HEK293 (cell line): ENCODE measurements at regions not wholly inside any gene's neighbourhood (a gene's known extent, or its start where the extent isn't known, plus 50 kb on each side); places are given as distances from the start of the nearest gene placed in this dataset.

Source experiments
- CTCF ChIA-PET: fragments of 350-600 bp; formaldehyde crosslinking; extraction: SDS; loops from one replicate; lab custom pipeline; 2021; ENCODE audit warnings: antibody characterized with exemption; lab: Yijun Ruan, JAX
- POLR2A ChIA-PET: fragments of 300-600 bp; formaldehyde crosslinking; extraction: SDS; loops from one replicate; lab custom pipeline; 2020; ENCODE audit warnings: antibody characterized with exemption, inconsistent platforms; lab: Yijun Ruan, JAX
- H3K27ac ChIP-seq: fragments of 200-500 bp; sonication (Bioruptor generic); 2 replicates; pipeline ENCODE4 v1.5.1; 2014; ENCODE audit warnings: low read depth, low read length, control low read depth, inconsistent platforms; ENCODE audit errors: extremely low read depth
- H3K36me3 ChIP-seq, 2 experiments: fragments of 200-500 bp in 1 of 2; sonication (Bioruptor generic) in 1 of 2; 1 replicate in 1 of 2; 2 replicates in 1 of 2; pipeline ENCODE4 v1.5.1; 2014 to 2017; ENCODE audit warnings: inconsistent platforms in 2 of 2, low read length in 2 of 2; ENCODE audit not compliant: control insufficient read depth in 2 of 2, insufficient read depth in 1 of 2
- H3K4me1 ChIP-seq: fragments of 200-500 bp; sonication (Bioruptor generic); 2 replicates; pipeline ENCODE4 v1.5.1; 2014; ENCODE audit warnings: mild to moderate bottlenecking, low read length, inconsistent platforms; ENCODE audit not compliant: control insufficient read depth, insufficient read depth
- H3K4me3 ChIP-seq: 2 replicates; pipeline ENCODE4 v1.5.1; 2011; ENCODE audit warnings: low read depth, mild to moderate bottlenecking, control low read depth, low read length, moderate library complexity
- H3K9me3 ChIP-seq: fragments of 200-500 bp; sonication (Bioruptor generic); 2 replicates; pipeline ENCODE4 v1.5.1; 2014; ENCODE audit warnings: low read depth, low read length, inconsistent platforms; ENCODE audit not compliant: control insufficient read depth, insufficient read depth
- HOXC10 ChIP-seq: sonication (generic); formaldehyde crosslinking; IDR thresholded peaks from 2 replicates; pipeline ENCODE4 v1.8.1; 2023; ENCODE audit warnings: mild to moderate bottlenecking, missing genetic modification reagents
- HOXD13 ChIP-seq: sonication (generic); formaldehyde crosslinking; IDR thresholded peaks from 2 replicates; pipeline ENCODE4 v1.8.0; 2022; ENCODE audit warnings: missing genetic modification reagents, borderline replicate concordance
- SCRT1 ChIP-seq: fragments of 450-650 bp; formaldehyde crosslinking; IDR thresholded peaks from 2 replicates; pipeline ENCODE4 v1.5.1; 2016; ENCODE audit warnings: missing biosample characterization, missing genetic modification characterization, borderline replicate concordance
- TRIM28 ChIP-seq: IDR thresholded peaks from 2 replicates; pipeline ENCODE4 v1.6.1; 2011; ENCODE audit warnings: low read length, control low read depth, borderline replicate concordance
- ZBTB21 ChIP-seq: fragments of 450-650 bp; formaldehyde crosslinking; IDR thresholded peaks from 2 replicates; pipeline ENCODE4 v1.5.1; 2017; ENCODE audit warnings: missing biosample characterization, missing genetic modification characterization
- ZNF2 ChIP-seq: fragments of 450-650 bp; formaldehyde crosslinking; IDR thresholded peaks from 2 replicates; pipeline ENCODE4 v1.5.1; 2016; ENCODE audit warnings: missing biosample characterization, missing genetic modification characterization
- ZNF473 ChIP-seq: fragments of 450-650 bp; formaldehyde crosslinking; IDR thresholded peaks from 2 replicates; pipeline ENCODE4 v1.5.1; 2017; ENCODE audit warnings: missing biosample characterization, missing genetic modification characterization
- ZNF501 ChIP-seq: fragments of 450-650 bp; formaldehyde crosslinking; IDR thresholded peaks from 2 replicates; pipeline ENCODE4 v1.5.1; 2016; ENCODE audit warnings: missing biosample characterization, missing genetic modification characterization
- ZNF510 ChIP-seq: fragments of 450-650 bp; formaldehyde crosslinking; IDR thresholded peaks from 2 replicates; pipeline ENCODE4 v1.5.1; 2018; ENCODE audit warnings: mild to moderate bottlenecking, missing genetic modification characterization, missing biosample characterization; ENCODE audit not compliant: insufficient replicate concordance
- ZNF600 ChIP-seq: fragments of 450-650 bp; formaldehyde crosslinking; IDR thresholded peaks from 2 replicates; pipeline ENCODE4 v1.5.1; 2016; ENCODE audit warnings: missing biosample characterization, missing genetic modification characterization
- ZNF664 ChIP-seq: fragments of 450-650 bp; formaldehyde crosslinking; IDR thresholded peaks from 2 replicates; pipeline ENCODE4 v1.5.1; 2016; ENCODE audit warnings: missing biosample characterization, missing genetic modification characterization
- ZNF792 ChIP-seq: fragments of 450-650 bp; formaldehyde crosslinking; IDR thresholded peaks from 2 replicates; pipeline ENCODE4 v1.5.1; 2016; ENCODE audit warnings: missing biosample characterization, missing genetic modification characterization
- ZNF837 ChIP-seq: fragments of 450-650 bp; formaldehyde crosslinking; IDR thresholded peaks from 2 replicates; pipeline ENCODE4 v1.5.1; 2016; ENCODE audit warnings: missing biosample characterization, missing genetic modification characterization
- TF ChIP-seq, protein P1 (sequence below): fragments of 450-650 bp; formaldehyde crosslinking; IDR thresholded peaks from 2 replicates; pipeline ENCODE4 v1.5.1; 2016; ENCODE audit warnings: missing biosample characterization, missing genetic modification characterization
- TF ChIP-seq, protein P2 (sequence below): fragments of 450-650 bp; formaldehyde crosslinking; IDR thresholded peaks from 2 replicates; pipeline ENCODE4 v1.5.1; 2016; ENCODE audit warnings: missing biosample characterization, missing genetic modification characterization
- TF ChIP-seq, protein P3 (sequence below): fragments of 450-650 bp; formaldehyde crosslinking; IDR thresholded peaks from 2 replicates; pipeline ENCODE4 v1.5.1; 2017; ENCODE audit warnings: missing biosample characterization, missing genetic modification characterization
- TF ChIP-seq, protein P4 (sequence below): fragments of 450-650 bp; formaldehyde crosslinking; IDR thresholded peaks from 2 replicates; pipeline ENCODE4 v1.5.1; 2016; ENCODE audit warnings: missing biosample characterization, missing genetic modification characterization
- TF ChIP-seq, protein P5 (sequence below): fragments of 450-650 bp; formaldehyde crosslinking; IDR thresholded peaks from 2 replicates; pipeline ENCODE4 v1.5.1; 2016; ENCODE audit warnings: missing biosample characterization, missing genetic modification characterization, borderline replicate concordance

DNA sequence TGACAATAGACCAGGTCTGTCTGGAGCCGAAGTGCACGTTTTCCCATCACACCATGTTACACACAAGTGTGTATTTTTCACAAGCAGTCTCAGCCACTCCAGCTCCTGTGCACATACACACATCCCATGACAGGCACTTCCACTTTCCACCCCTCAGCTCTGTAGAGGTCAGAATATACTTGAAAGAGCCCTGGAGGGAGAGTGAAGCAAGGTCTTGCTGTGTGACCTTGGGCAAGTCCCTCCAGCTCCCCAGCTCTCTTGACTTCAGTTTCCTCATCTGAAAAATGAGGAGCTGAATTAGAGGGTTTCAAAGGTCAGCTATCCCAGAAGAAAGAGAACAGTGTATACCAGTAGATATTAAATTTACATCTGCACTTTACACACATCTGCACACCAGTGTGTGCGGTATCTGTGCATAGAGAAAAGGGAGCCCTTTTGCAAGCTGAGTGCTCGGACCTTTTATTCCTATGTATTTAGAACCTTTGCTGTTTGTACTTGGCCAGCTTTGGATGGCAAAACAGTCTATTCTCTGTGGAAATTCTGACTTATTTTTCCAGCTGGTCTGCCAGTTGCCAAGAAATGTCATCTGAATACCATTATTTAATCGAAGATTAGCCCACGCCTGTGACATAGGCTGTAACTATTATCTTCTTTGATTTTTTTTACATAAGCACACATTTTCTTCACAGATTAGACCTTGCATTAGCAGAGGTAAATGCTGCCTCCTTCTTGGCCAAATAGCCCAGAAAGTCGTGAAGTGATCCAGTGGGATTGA lies 528.0 kb downstream of the BNC2 start:
- POLR2A ChIA-PET = no interaction called here
- Histone ChIP-seq H3K9me3 (no peaks in the 10 kb centered on the region), H3K4me3 (no peak overlapping the region), H3K4me1 (peaks cover 7% of the 10 kb centered on the region; the same call in 1 of the 2 replicates), H3K36me3 (no peaks in the 10 kb centered on the region), H3K27ac (no peak overlapping the region)
- CTCF ChIA-PET = no interaction called here
- no peak for TF ChIP-seq SCRT1 (tag by site-specific recombination)
- no peak for TF ChIP-seq ZNF837
- TF ChIP-seq TRIM28 = no peak
- TF ChIP-seq, protein P1, sequence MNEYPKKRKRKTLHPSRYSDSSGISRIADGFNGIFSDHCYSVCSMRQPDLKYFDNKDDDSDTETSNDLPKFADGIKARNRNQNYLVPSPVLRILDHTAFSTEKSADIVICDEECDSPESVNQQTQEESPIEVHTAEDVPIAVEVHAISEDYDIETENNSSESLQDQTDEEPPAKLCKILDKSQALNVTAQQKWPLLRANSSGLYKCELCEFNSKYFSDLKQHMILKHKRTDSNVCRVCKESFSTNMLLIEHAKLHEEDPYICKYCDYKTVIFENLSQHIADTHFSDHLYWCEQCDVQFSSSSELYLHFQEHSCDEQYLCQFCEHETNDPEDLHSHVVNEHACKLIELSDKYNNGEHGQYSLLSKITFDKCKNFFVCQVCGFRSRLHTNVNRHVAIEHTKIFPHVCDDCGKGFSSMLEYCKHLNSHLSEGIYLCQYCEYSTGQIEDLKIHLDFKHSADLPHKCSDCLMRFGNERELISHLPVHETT (tag by site-specific recombination) = no peak
- TF ChIP-seq, protein P2, sequence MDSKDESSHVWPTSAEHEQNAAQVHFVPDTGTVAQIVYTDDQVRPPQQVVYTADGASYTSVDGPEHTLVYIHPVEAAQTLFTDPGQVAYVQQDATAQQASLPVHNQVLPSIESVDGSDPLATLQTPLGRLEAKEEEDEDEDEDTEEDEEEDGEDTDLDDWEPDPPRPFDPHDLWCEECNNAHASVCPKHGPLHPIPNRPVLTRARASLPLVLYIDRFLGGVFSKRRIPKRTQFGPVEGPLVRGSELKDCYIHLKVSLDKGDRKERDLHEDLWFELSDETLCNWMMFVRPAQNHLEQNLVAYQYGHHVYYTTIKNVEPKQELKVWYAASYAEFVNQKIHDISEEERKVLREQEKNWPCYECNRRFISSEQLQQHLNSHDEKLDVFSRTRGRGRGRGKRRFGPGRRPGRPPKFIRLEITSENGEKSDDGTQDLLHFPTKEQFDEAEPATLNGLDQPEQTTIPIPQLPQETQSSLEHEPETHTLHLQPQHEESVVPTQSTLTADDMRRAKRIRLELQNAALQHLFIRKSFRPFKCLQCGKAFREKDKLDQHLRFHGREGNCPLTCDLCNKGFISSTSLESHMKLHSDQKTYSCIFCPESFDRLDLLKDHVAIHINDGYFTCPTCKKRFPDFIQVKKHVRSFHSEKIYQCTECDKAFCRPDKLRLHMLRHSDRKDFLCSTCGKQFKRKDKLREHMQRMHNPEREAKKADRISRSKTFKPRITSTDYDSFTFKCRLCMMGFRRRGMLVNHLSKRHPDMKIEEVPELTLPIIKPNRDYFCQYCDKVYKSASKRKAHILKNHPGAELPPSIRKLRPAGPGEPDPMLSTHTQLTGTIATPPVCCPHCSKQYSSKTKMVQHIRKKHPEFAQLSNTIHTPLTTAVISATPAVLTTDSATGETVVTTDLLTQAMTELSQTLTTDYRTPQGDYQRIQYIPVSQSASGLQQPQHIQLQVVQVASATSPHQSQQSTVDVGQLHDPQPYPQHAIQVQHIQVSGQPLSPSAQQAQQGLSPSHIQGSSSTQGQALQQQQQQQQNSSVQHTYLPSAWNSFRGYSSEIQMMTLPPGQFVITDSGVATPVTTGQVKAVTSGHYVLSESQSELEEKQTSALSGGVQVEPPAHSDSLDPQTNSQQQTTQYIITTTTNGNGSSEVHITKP = no peak
- TF ChIP-seq ZNF2 = no peak
- TF ChIP-seq HOXC10 (CRISPR knock-in tag) = no peak
- no peak for TF ChIP-seq ZNF792 (tag by site-specific recombination)
- TF ChIP-seq, protein P3, sequence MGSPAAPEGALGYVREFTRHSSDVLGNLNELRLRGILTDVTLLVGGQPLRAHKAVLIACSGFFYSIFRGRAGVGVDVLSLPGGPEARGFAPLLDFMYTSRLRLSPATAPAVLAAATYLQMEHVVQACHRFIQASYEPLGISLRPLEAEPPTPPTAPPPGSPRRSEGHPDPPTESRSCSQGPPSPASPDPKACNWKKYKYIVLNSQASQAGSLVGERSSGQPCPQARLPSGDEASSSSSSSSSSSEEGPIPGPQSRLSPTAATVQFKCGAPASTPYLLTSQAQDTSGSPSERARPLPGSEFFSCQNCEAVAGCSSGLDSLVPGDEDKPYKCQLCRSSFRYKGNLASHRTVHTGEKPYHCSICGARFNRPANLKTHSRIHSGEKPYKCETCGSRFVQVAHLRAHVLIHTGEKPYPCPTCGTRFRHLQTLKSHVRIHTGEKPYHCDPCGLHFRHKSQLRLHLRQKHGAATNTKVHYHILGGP (tag by site-specific recombination) = no peak
- TF ChIP-seq ZNF664 = no peak
- TF ChIP-seq HOXD13 (CRISPR knock-in tag) = no peak
- TF ChIP-seq, protein P4, sequence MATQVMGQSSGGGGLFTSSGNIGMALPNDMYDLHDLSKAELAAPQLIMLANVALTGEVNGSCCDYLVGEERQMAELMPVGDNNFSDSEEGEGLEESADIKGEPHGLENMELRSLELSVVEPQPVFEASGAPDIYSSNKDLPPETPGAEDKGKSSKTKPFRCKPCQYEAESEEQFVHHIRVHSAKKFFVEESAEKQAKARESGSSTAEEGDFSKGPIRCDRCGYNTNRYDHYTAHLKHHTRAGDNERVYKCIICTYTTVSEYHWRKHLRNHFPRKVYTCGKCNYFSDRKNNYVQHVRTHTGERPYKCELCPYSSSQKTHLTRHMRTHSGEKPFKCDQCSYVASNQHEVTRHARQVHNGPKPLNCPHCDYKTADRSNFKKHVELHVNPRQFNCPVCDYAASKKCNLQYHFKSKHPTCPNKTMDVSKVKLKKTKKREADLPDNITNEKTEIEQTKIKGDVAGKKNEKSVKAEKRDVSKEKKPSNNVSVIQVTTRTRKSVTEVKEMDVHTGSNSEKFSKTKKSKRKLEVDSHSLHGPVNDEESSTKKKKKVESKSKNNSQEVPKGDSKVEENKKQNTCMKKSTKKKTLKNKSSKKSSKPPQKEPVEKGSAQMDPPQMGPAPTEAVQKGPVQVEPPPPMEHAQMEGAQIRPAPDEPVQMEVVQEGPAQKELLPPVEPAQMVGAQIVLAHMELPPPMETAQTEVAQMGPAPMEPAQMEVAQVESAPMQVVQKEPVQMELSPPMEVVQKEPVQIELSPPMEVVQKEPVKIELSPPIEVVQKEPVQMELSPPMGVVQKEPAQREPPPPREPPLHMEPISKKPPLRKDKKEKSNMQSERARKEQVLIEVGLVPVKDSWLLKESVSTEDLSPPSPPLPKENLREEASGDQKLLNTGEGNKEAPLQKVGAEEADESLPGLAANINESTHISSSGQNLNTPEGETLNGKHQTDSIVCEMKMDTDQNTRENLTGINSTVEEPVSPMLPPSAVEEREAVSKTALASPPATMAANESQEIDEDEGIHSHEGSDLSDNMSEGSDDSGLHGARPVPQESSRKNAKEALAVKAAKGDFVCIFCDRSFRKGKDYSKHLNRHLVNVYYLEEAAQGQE (tag by site-specific recombination) = no peak
- no peak for TF ChIP-seq ZNF501
- no peak for TF ChIP-seq ZBTB21
- no peak for TF ChIP-seq ZNF473 (tag by site-specific recombination)
- TF ChIP-seq, protein P5, sequence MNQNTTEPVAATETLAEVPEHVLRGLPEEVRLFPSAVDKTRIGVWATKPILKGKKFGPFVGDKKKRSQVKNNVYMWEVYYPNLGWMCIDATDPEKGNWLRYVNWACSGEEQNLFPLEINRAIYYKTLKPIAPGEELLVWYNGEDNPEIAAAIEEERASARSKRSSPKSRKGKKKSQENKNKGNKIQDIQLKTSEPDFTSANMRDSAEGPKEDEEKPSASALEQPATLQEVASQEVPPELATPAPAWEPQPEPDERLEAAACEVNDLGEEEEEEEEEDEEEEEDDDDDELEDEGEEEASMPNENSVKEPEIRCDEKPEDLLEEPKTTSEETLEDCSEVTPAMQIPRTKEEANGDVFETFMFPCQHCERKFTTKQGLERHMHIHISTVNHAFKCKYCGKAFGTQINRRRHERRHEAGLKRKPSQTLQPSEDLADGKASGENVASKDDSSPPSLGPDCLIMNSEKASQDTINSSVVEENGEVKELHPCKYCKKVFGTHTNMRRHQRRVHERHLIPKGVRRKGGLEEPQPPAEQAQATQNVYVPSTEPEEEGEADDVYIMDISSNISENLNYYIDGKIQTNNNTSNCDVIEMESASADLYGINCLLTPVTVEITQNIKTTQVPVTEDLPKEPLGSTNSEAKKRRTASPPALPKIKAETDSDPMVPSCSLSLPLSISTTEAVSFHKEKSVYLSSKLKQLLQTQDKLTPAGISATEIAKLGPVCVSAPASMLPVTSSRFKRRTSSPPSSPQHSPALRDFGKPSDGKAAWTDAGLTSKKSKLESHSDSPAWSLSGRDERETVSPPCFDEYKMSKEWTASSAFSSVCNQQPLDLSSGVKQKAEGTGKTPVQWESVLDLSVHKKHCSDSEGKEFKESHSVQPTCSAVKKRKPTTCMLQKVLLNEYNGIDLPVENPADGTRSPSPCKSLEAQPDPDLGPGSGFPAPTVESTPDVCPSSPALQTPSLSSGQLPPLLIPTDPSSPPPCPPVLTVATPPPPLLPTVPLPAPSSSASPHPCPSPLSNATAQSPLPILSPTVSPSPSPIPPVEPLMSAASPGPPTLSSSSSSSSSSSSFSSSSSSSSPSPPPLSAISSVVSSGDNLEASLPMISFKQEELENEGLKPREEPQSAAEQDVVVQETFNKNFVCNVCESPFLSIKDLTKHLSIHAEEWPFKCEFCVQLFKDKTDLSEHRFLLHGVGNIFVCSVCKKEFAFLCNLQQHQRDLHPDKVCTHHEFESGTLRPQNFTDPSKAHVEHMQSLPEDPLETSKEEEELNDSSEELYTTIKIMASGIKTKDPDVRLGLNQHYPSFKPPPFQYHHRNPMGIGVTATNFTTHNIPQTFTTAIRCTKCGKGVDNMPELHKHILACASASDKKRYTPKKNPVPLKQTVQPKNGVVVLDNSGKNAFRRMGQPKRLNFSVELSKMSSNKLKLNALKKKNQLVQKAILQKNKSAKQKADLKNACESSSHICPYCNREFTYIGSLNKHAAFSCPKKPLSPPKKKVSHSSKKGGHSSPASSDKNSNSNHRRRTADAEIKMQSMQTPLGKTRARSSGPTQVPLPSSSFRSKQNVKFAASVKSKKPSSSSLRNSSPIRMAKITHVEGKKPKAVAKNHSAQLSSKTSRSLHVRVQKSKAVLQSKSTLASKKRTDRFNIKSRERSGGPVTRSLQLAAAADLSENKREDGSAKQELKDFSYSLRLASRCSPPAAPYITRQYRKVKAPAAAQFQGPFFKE (tag by site-specific recombination) = no peak
- no peak for TF ChIP-seq ZNF600 (tag by site-specific recombination)
- TF ChIP-seq ZNF510 (tag by site-specific recombination) = no peak
- TF ChIP-seq, all 188 proteins: peak for 0
